Nephron (organoid): ENCODE measurements at regions not wholly inside any gene's neighbourhood (a gene's known extent, or its start where the extent isn't known, plus 50 kb on each side); places are given as distances from the start of the nearest gene placed in this dataset.

Source experiments
- H3K27ac Mint-ChIP-seq, 3 experiments: 2 replicates each; pipeline ENCODE4 v1.8.0; 2020; ENCODE audit warnings: mixed read lengths in 3 of 3, mild to moderate bottlenecking in 2 of 3, moderate library complexity in 1 of 3
- H3K27me3 Mint-ChIP-seq: 2 replicates; pipeline ENCODE4 v1.8.0; 2021; ENCODE audit warnings: low read depth, mild to moderate bottlenecking, moderate library complexity, mixed read lengths
- H3K36me3 Mint-ChIP-seq: 2 replicates; pipeline ENCODE4 v1.8.0; 2020; ENCODE audit warnings: low read depth, mixed read lengths
- H3K4me1 Mint-ChIP-seq: 2 replicates; pipeline ENCODE4 v1.8.0; 2020; ENCODE audit warnings: mixed read lengths
- H3K4me3 Mint-ChIP-seq, 3 experiments: 2 replicates each; pipeline ENCODE4 v1.8.0; 2020; ENCODE audit warnings: mild to moderate bottlenecking in 3 of 3, mixed read lengths in 3 of 3, moderate library complexity in 2 of 3
- H3K9me3 Mint-ChIP-seq: 2 replicates; pipeline ENCODE4 v1.8.0; 2020; ENCODE audit warnings: mixed read lengths
- CTCF ChIP-seq, 3 experiments: fragments of 200-600 bp; sonication (generic); IDR thresholded peaks; one replicate each; pipeline ENCODE4 v1.5.0; 2021; ENCODE audit warnings: antibody characterized with exemption in 3 of 3; ENCODE audit not compliant: unreplicated experiment in 3 of 3

DNA sequence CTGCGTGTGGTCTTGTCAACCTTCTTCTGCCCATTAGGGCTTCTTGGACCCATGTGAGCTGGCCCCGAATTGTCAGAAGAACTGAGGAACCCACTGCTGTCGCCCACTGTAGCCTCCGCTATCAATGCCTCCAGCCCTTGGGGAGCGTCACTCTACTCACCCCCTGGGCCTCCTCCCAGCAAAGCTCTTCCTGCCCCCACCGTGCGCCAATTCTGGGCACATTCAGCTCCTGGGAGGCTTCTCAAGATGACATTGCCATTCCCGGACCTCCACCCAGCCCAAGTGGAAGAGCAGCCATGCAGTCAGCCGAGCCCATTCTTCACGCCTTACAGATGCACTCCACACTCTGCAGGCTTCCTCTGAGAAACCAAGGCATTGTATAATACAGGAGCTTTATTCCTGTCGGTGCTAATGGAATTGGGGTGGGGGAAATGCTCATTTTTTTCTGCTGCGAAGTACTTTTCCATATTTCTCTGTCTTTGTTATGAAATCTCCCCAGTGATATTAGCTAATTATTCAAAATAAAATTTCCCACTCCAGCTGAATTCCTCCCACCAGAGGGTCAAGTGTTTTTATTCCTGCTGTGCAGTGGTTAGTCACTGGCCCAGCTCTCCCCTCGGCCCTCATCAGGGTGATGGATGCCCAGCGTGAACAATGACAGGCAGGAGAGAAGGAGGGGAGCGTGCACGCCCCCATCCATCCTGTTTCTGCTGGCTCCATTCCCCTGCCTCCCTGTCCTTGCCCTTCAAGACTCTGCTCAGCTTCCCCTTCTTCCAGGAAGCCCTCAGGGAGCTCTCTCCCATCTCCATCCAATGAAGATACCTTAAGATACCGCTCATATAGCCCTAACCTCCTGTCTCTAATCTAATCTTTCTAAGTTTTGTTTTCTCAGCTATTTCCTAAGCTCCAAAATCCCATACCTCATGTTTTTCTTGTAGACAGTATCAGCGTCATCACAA, 87.7 kb downstream of the C16orf95 start:
- no peak for TF ChIP-seq CTCF (IDR thresholded peaks at IDR 0.05; ENCODE audit: unreplicated experiment in 3 of 3)
- no peaks in the 10 kb centered on the region for H3K36me3 Mint-ChIP-seq
- H3K27me3 Mint-ChIP-seq: peaks cover 16% of the 10 kb centered on the region
- peaks cover 5% of the 10 kb centered on the region for H3K4me1 Mint-ChIP-seq
- no peak overlapping the region for H3K4me3 Mint-ChIP-seq
- peaks cover 8% of the 10 kb centered on the region for H3K9me3 Mint-ChIP-seq
- H3K27ac Mint-ChIP-seq: peak overlapping the region in 2 of 3 experiments; percentile 54 to 73

GRCh38 chr16:87230571-87230970, 86.6 kb downstream of the C16orf95 start:
- H3K27me3 Mint-ChIP-seq: peaks cover 21% of the 10 kb centered on the region
- H3K4me1 Mint-ChIP-seq: peaks cover 5% of the 10 kb centered on the region
- no peak overlapping the region for H3K27ac Mint-ChIP-seq
- no peak for TF ChIP-seq CTCF (IDR thresholded peaks at IDR 0.05; ENCODE audit: unreplicated experiment in 3 of 3)
- H3K4me3 Mint-ChIP-seq: no peak overlapping the region
- peaks cover 8% of the 10 kb centered on the region for H3K9me3 Mint-ChIP-seq
- no peaks in the 10 kb centered on the region for H3K36me3 Mint-ChIP-seq

DNA sequence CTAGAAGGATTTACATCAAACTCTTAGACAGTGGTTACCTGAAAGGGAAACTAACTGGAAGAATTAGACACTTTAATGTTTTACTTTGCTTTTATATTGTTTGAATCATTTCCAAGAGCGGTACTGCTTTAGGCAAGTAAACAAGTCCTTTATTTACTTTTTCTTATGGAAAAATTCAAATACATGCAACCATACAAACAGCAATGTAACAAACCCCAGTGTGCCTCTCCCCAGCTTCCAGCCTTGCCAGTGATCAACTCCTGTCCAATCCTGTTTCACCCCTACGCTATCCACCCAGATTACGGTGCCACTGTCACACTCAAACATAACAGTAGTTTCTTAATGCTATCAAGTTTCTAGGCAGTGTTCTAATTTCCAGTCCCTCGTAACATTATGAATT, 85.9 kb downstream of the C16orf95 start:
- H3K4me1 Mint-ChIP-seq: peaks cover 5% of the 10 kb centered on the region

DNA sequence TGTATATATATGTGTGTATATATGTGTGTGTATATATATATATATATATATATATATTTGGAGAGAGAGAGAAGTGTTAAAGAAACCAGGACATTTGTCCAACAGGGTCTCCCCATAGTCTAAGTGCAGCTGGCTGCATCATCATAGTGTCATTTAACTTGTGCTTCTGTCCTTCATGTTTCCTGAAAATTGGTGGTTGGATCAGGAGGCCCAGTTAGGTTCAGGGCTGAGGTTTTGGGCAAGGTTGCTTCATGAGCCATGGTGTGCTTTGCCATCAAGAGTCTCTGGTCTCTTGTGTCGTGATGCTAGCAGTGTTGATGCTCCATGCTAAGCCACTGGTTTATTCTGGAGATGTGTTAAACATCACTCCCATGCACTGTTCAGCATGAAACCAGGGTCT, 85.3 kb downstream of the C16orf95 start:
- Mint-ChIP-seq H3K4me1 (peaks cover 5% of the 10 kb centered on the region), H3K36me3 (no peaks in the 10 kb centered on the region), H3K27ac (no peak overlapping the region), H3K9me3 (peaks cover 8% of the 10 kb centered on the region), H3K4me3 (no peak overlapping the region), H3K27me3 (peaks cover 27% of the 10 kb centered on the region)
- TF ChIP-seq CTCF (IDR thresholded peaks at IDR 0.05; ENCODE audit: unreplicated experiment in 3 of 3): no peak

More for the DNA sequence above, 85.9 kb downstream of the C16orf95 start:
- no peak overlapping the region for H3K4me3 Mint-ChIP-seq
- no peak for TF ChIP-seq CTCF (IDR thresholded peaks at IDR 0.05; ENCODE audit: unreplicated experiment in 3 of 3)
- H3K27me3 Mint-ChIP-seq: peaks cover 24% of the 10 kb centered on the region
- H3K36me3 Mint-ChIP-seq: no peaks in the 10 kb centered on the region
- peaks cover 8% of the 10 kb centered on the region for H3K9me3 Mint-ChIP-seq
- no peak overlapping the region for H3K27ac Mint-ChIP-seq

GRCh38 chr16:87233928-87234327, 83.3 kb downstream of the C16orf95 start:
- Mint-ChIP-seq H3K4me1 (no peaks in the 10 kb centered on the region), H3K27me3 (peaks cover 34% of the 10 kb centered on the region), H3K4me3 (no peak overlapping the region), H3K27ac (peak overlapping the region in 1 of 3 experiments; percentile 34), H3K36me3 (no peaks in the 10 kb centered on the region), H3K9me3 (peaks cover 8% of the 10 kb centered on the region)
- peak in 2 of 3 experiments; percentile 17 to 23 for TF ChIP-seq CTCF (IDR thresholded peaks at IDR 0.05; ENCODE audit: unreplicated experiment in 3 of 3)
